ENCODE measurements at regions not wholly inside any gene's neighbourhood (a gene's known extent, or its start where the extent isn't known, plus 50 kb on each side); places are given as distances from the start of the nearest gene placed in this dataset.

DNA sequence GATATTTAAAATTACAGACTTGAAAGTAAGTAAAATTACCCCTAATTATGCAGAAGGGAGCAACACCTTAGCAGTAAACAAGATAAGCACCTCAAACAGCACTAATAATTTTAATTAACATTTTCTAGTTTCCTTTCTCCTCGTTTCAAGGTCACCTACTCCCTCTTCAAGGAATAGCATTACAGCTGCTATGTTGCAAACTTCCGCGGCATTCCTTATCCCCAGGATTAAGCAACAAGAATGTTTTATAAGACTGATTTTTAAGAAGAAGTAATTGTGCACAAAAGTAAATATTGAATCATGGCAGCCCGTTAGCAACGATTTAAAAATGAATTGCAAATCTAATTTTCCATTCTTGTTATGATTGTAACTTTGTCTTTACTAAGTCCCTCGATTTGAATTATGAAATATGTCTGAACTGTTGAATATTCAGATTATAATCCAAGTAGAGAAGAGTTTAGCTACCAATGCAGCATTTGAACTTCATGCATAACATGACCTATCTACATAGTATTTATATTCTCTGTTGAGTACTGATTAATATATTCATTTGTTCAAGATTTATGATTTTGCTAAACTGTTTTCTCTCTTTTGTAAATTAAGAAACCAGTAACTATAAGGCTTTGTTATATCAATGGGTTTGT, 593.5 kb upstream of the MGMT start:
- H3K27me3 ChIP-seq = no peaks in the 10 kb centered on the region
- TF ChIP-seq, protein P1, sequence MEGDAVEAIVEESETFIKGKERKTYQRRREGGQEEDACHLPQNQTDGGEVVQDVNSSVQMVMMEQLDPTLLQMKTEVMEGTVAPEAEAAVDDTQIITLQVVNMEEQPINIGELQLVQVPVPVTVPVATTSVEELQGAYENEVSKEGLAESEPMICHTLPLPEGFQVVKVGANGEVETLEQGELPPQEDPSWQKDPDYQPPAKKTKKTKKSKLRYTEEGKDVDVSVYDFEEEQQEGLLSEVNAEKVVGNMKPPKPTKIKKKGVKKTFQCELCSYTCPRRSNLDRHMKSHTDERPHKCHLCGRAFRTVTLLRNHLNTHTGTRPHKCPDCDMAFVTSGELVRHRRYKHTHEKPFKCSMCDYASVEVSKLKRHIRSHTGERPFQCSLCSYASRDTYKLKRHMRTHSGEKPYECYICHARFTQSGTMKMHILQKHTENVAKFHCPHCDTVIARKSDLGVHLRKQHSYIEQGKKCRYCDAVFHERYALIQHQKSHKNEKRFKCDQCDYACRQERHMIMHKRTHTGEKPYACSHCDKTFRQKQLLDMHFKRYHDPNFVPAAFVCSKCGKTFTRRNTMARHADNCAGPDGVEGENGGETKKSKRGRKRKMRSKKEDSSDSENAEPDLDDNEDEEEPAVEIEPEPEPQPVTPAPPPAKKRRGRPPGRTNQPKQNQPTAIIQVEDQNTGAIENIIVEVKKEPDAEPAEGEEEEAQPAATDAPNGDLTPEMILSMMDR (IDR thresholded peaks at IDR 0.05) = no peak
- H3K36me3 ChIP-seq = no peaks in the 10 kb centered on the region
- no peak overlapping the region for H3K4me3 ChIP-seq (ENCODE audit: low read depth in 1 of 2, low read length in 1 of 2)
- no peak overlapping the region for H3K27ac ChIP-seq
- no peaks in the 10 kb centered on the region for H3K9me3 ChIP-seq
- H3K4me1 ChIP-seq (ENCODE audit: control insufficient read depth in 1 of 2, insufficient read depth in 1 of 2, low read depth in 1 of 2, low read length in 1 of 2) = no peaks in the 10 kb centered on the region

- H3K27ac ChIP-seq = no peak overlapping the region
- H3K9me3 ChIP-seq = no peaks in the 10 kb centered on the region
- no peaks in the 10 kb centered on the region for H3K27me3 ChIP-seq
- no peak overlapping the region for H3K4me3 ChIP-seq (ENCODE audit: low read depth in 1 of 2, low read length in 1 of 2)
- H3K36me3 ChIP-seq = no peaks in the 10 kb centered on the region
- H3K4me1 ChIP-seq (ENCODE audit: control insufficient read depth in 1 of 2, insufficient read depth in 1 of 2, low read depth in 1 of 2, low read length in 1 of 2) = no peaks in the 10 kb centered on the region
- TF ChIP-seq, protein P1 (IDR thresholded peaks at IDR 0.05) = no peak
These were observed 592.7 kb upstream of the MGMT start for GRCh38 chr10:128874331-128874730.

DNA sequence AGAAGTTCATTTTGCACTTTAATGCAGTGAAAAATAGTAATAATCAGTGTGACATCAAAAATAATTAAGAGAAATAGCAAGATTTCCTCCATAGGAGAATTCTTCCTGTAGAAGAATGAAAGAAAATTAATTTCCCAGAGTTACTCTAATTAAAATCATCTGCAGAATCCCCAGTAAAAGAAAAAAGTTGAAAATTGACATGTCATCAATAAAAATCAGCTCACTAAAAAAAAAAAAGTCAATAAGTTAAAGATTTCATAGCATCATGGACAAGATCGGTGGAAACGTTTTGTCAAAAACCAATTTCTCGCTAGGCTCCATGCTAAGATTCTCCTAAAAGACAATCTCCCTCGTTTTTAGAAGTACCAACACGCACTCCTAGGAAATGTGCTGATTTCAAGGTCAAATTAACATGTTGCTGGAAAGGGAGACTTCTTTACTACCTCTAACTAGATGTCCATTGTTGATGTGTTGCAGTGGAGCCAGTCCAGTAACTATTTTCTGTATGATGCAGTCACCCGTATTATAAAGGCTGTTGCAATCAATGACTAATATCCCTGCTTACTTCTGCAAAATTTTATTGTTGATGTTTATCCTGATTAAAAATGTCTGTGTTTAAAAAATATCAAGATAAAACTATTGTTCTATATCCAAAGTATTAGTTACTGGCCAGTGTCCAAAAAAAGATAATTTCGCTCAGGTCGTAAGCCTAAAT, 591.9 kb upstream of the MGMT start:
- Histone ChIP-seq H3K27ac (no peak overlapping the region), H3K4me1 (ENCODE audit: control insufficient read depth in 1 of 2, insufficient read depth in 1 of 2, low read depth in 1 of 2, low read length in 1 of 2) (no peaks in the 10 kb centered on the region), H3K4me3 (ENCODE audit: low read depth in 1 of 2, low read length in 1 of 2) (no peak overlapping the region)

GRCh38 chr10:128875956-128876736, 590.9 kb upstream of the MGMT start:
- TF ChIP-seq, protein P1 (IDR thresholded peaks at IDR 0.05) = no peak
- Histone ChIP-seq H3K9me3 (no peaks in the 10 kb centered on the region), H3K27ac (no peak overlapping the region), H3K4me3 (ENCODE audit: low read depth in 1 of 2, low read length in 1 of 2) (no peak overlapping the region), H3K27me3 (no peaks in the 10 kb centered on the region), H3K4me1 (ENCODE audit: control insufficient read depth in 1 of 2, insufficient read depth in 1 of 2, low read depth in 1 of 2, low read length in 1 of 2) (no peaks in the 10 kb centered on the region), H3K36me3 (no peaks in the 10 kb centered on the region)

More for the DNA sequence above, 591.9 kb upstream of the MGMT start:
- H3K27me3 ChIP-seq = no peaks in the 10 kb centered on the region
- no peaks in the 10 kb centered on the region for H3K36me3 ChIP-seq
- H3K9me3 ChIP-seq = no peaks in the 10 kb centered on the region
- TF ChIP-seq, protein P1 (IDR thresholded peaks at IDR 0.05) = no peak

GRCh38 chr10:128877141-128877540, 589.9 kb upstream of the MGMT start:
- Histone ChIP-seq H3K4me3 (ENCODE audit: low read depth in 1 of 2, low read length in 1 of 2) (no peak overlapping the region), H3K36me3 (no peaks in the 10 kb centered on the region), H3K9me3 (no peaks in the 10 kb centered on the region), H3K27ac (no peak overlapping the region), H3K27me3 (no peaks in the 10 kb centered on the region), H3K4me1 (ENCODE audit: control insufficient read depth in 1 of 2, insufficient read depth in 1 of 2, low read depth in 1 of 2, low read length in 1 of 2) (no peaks in the 10 kb centered on the region)
- TF ChIP-seq, protein P1 (IDR thresholded peaks at IDR 0.05) = no peak
